Fibroblast of lung (primary cell): ENCODE measurements at regions not wholly inside any gene's neighbourhood (a gene's known extent, or its start where the extent isn't known, plus 50 kb on each side); places are given as distances from the start of the nearest gene placed in this dataset.

Source experiments
- DNase-seq, 2 donors: peaks; one replicate each; pipeline versions ENCODE4 v3.0.0 to v3.0.0-alpha.2; 2010; ENCODE audit warnings: low read depth in 2 of 2
- H2AFZ ChIP-seq: 2 replicates; pipeline ENCODE4 v1.5.1; 2012; ENCODE audit warnings: low read length, control low read depth, inconsistent platforms
- H3K27ac ChIP-seq: 2 replicates; pipeline ENCODE4 v1.5.1; 2011; ENCODE audit warnings: low read length, control low read depth; ENCODE audit not compliant: insufficient read depth
- H3K27me3 ChIP-seq: 2 replicates; pipeline ENCODE4 v1.5.1; 2011; ENCODE audit warnings: mild to moderate bottlenecking, low read length; ENCODE audit not compliant: control insufficient read depth, insufficient read depth
- H3K36me3 ChIP-seq: 2 replicates; pipeline ENCODE4 v1.5.1; 2011; ENCODE audit warnings: low read length; ENCODE audit not compliant: control insufficient read depth, insufficient read depth
- H3K4me1 ChIP-seq: 2 replicates; pipeline ENCODE4 v1.5.1; 2011; ENCODE audit warnings: low read length; ENCODE audit not compliant: control insufficient read depth, insufficient read depth; ENCODE audit errors: extremely low read depth
- H3K4me2 ChIP-seq: 2 replicates; pipeline ENCODE4 v1.5.1; 2011; ENCODE audit warnings: low read length, control low read depth; ENCODE audit not compliant: insufficient read depth; ENCODE audit errors: extremely low read depth
- H3K4me3 ChIP-seq, 4 experiments: fragments of 200-600 bp in 1 of 4; sonication (generic) in 1 of 4; replicated peaks in 1 of 4; 2 replicates each; pipeline ENCODE4 v1.5.1; 2011 to 2016; ENCODE audit warnings: low read length in 4 of 4, low read depth in 3 of 4, mild to moderate bottlenecking in 3 of 4, control low read depth in 2 of 4, inconsistent platforms in 1 of 4, mixed read lengths in 1 of 4; ENCODE audit not compliant: insufficient read depth in 1 of 4; ENCODE audit errors: control extremely low read depth in 1 of 4
- H3K79me2 ChIP-seq: 2 replicates; pipeline ENCODE4 v1.5.1; 2012; ENCODE audit warnings: mild to moderate bottlenecking, low read length, inconsistent platforms; ENCODE audit not compliant: control insufficient read depth, insufficient read depth
- H3K9ac ChIP-seq: 2 replicates; pipeline ENCODE4 v1.5.1; 2011; ENCODE audit warnings: mild to moderate bottlenecking, low read length, control low read depth; ENCODE audit not compliant: insufficient read depth
- H3K9me3 ChIP-seq: 2 replicates; pipeline ENCODE4 v1.5.1; 2012; ENCODE audit warnings: low read depth, low read length; ENCODE audit not compliant: control insufficient read depth, insufficient read depth
- H4K20me1 ChIP-seq: 2 replicates; pipeline ENCODE4 v1.5.1; 2011; ENCODE audit warnings: low read length; ENCODE audit not compliant: control insufficient read depth, insufficient read depth; ENCODE audit errors: extremely low read depth
- EZH2 ChIP-seq: IDR thresholded peaks from 2 replicates; pipeline ENCODE4 v1.5.1; 2012; ENCODE audit warnings: low read length, control low read depth, mild to moderate bottlenecking; ENCODE audit errors: missing control alignments
- TF ChIP-seq, protein P1 (sequence below), 2 donors: IDR thresholded peaks in 1 of 2; conservative IDR thresholded peaks in 1 of 2; 1 replicate in 1 of 2; 2 replicates in 1 of 2; pipeline ENCODE4 v1.5.1; 2011 to 2012; ENCODE audit warnings: low read length in 2 of 2, control low read depth in 1 of 2, inconsistent platforms in 1 of 2, low read depth in 1 of 2, mild to moderate bottlenecking in 1 of 2

DNA sequence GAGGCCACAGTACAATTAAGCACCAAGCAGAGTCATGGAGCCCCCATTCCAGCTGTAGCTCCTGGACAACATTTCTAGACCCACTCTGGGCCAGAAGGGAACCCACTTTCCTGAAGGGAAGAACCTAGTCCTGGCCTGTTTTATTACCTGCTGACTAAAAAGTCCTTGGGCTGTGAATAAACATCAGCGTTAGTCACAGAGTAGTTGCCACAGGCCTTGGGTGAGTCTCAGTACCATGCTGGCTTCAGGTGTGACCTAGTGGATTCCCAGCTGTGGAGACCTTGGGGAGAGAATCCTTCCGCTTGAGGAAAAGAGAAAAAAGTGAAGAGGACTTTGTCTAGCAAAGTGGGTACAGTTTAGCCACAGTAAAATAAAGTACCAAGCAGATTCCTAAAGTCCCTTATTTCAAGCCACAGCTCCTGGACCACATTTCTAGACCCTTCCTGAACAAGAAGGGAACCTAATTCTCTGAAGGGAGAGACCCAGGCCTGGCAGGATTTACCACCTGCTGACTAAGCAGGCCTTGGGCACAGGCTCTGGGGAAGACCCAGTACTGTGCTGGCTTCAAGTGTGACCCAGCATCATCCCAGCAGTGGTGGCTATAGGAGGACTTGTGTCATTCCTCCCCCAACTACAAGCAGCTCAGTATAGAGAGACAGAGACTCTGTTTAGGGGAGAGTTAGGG, 118.3 kb upstream of the KCNH8 start:
- Histone ChIP-seq H3K79me2 (no peaks in the 10 kb centered on the region), H2AFZ (no peak overlapping the region), H3K4me2 (no peak overlapping the region), H3K4me1 (no peaks in the 10 kb centered on the region), H3K9ac (no peak overlapping the region), H3K27ac (no peak overlapping the region), H3K27me3 (no peaks in the 10 kb centered on the region), H3K4me3 (no peak overlapping the region), H3K9me3 (no peaks in the 10 kb centered on the region), H4K20me1 (no peaks in the 10 kb centered on the region), H3K36me3 (no peaks in the 10 kb centered on the region)
- TF ChIP-seq, protein P1, sequence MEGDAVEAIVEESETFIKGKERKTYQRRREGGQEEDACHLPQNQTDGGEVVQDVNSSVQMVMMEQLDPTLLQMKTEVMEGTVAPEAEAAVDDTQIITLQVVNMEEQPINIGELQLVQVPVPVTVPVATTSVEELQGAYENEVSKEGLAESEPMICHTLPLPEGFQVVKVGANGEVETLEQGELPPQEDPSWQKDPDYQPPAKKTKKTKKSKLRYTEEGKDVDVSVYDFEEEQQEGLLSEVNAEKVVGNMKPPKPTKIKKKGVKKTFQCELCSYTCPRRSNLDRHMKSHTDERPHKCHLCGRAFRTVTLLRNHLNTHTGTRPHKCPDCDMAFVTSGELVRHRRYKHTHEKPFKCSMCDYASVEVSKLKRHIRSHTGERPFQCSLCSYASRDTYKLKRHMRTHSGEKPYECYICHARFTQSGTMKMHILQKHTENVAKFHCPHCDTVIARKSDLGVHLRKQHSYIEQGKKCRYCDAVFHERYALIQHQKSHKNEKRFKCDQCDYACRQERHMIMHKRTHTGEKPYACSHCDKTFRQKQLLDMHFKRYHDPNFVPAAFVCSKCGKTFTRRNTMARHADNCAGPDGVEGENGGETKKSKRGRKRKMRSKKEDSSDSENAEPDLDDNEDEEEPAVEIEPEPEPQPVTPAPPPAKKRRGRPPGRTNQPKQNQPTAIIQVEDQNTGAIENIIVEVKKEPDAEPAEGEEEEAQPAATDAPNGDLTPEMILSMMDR (conservative IDR thresholded peaks at IDR 0.05 in 1 of 2, IDR thresholded peaks at IDR 0.05 in 1 of 2; ENCODE audit: low read depth in 1 of 2, low read length in 2 of 2) = no peak
- no peak for TF ChIP-seq EZH2
- no peak for DNase-seq

DNA sequence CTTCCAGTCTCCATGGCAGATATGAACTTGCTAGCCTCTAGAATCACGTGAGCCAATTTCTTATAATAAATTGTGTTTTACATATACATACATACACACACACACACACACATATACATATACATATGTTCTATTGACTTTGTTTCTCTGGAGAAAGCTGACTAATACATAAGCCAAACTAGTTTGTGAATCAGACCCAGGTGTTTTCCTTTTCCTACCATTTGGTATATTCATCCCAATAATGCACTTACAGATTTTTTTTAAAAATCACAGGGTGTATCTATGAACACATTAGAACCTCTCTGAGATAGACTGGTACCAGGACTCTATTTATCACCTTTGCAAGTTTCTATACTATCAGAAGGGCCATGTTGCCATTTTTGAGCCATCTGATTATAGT, 122.9 kb upstream of the KCNH8 start:
- H4K20me1 ChIP-seq = no peaks in the 10 kb centered on the region
- no peak overlapping the region for H3K27ac ChIP-seq
- H3K79me2 ChIP-seq = no peaks in the 10 kb centered on the region
- H2AFZ ChIP-seq = no peak overlapping the region
- TF ChIP-seq EZH2 = no peak
- TF ChIP-seq, protein P1 (conservative IDR thresholded peaks at IDR 0.05 in 1 of 2, IDR thresholded peaks at IDR 0.05 in 1 of 2; ENCODE audit: low read depth in 1 of 2, low read length in 2 of 2) = no peak
- no peak for DNase-seq
- H3K4me3 ChIP-seq = no peak overlapping the region
- no peaks in the 10 kb centered on the region for H3K9me3 ChIP-seq
- no peaks in the 10 kb centered on the region for H3K27me3 ChIP-seq
- no peaks in the 10 kb centered on the region for H3K4me1 ChIP-seq
- no peaks in the 10 kb centered on the region for H3K36me3 ChIP-seq
- H3K9ac ChIP-seq = no peak overlapping the region
- no peak overlapping the region for H3K4me2 ChIP-seq

DNA sequence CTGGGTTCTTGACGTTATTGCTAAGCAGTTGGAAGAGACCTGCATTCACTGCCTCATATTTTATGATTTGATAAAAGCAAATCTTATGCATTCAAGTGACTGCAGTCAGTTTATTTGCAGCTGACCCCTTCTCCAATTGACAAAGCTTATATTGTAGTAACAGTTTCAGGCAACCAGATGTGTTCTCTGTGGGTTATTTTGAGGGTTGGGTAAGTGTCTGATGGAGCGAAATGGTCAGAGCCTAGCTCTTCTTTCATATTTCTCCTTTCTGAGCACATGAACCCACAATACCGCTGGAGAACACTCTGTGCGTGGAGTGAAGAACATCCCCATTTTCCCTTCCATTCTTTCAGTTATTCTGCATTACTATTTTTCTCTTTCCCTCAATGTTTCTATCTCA, 125.8 kb upstream of the KCNH8 start:
- TF ChIP-seq EZH2 = no peak
- TF ChIP-seq, protein P1 (conservative IDR thresholded peaks at IDR 0.05 in 1 of 2, IDR thresholded peaks at IDR 0.05 in 1 of 2; ENCODE audit: low read depth in 1 of 2, low read length in 2 of 2) = no peak
- H2AFZ ChIP-seq = no peak overlapping the region
- no peaks in the 10 kb centered on the region for H3K79me2 ChIP-seq
- H3K4me2 ChIP-seq = no peak overlapping the region
- H3K27ac ChIP-seq = no peak overlapping the region
- DNase-seq = no peak
- no peaks in the 10 kb centered on the region for H4K20me1 ChIP-seq
- H3K9ac ChIP-seq = no peak overlapping the region
- no peak overlapping the region for H3K4me3 ChIP-seq
- no peaks in the 10 kb centered on the region for H3K9me3 ChIP-seq
- H3K36me3 ChIP-seq = no peaks in the 10 kb centered on the region
- H3K4me1 ChIP-seq = no peaks in the 10 kb centered on the region
- H3K27me3 ChIP-seq = no peaks in the 10 kb centered on the region
